ENCODE measurements at regions not wholly inside any gene's neighbourhood (a gene's known extent, or its start where the extent isn't known, plus 50 kb on each side); places are given as distances from the start of the nearest gene placed in this dataset.

DNA sequence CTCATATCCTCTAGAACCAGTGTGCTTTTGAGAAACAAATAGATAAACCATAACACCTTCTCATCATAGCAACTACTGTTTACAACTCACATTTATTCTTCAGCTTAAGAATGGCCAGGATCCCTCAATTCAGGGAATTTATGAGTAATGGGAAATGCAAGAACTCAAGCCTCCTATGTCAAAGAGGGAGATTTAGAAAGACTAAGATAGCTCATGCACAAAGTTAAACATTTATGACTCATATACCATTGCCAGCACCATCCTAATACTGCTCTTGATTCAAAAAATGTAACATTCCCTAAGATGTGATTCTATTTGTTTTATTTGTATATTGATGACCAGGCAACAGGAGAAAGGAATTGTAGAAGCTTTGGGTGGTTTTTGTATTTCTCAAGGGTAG is 172.8 kb downstream of the CYP26B1 start:
- H3K4me1 ChIP-seq (ENCODE audit: control insufficient read depth, insufficient read depth, low read length), result no peaks in the 10 kb centered on the region
- SMC1A ChIA-PET (ENCODE audit: uncharacterized antibody, unreplicated experiment), result no interaction called here
- BruUV-seq (replicated peaks), result no TSS peak
- DNase-seq (ENCODE audit: low read depth, low spot score) (no peak), FAIRE-seq (no peak), ATAC-seq (no peak)
- no peak overlapping the region for H2AFZ ChIP-seq (ENCODE audit: control insufficient read depth, low read depth, low read length)
- H3K36me3 ChIP-seq (ENCODE audit: control insufficient read depth in 2 of 2, insufficient read depth in 2 of 2, low read length in 1 of 2), result no peaks in the 10 kb centered on the region
- no peak overlapping the region for H3K9ac ChIP-seq (ENCODE audit: control insufficient read depth, insufficient read depth, low read length)
- no peaks in the 10 kb centered on the region; a peak in 1 of 4 replicates for H3K27me3 ChIP-seq (replicated peaks in 1 of 2; ENCODE audit: control insufficient read depth in 2 of 2, insufficient read depth in 2 of 2, low read length in 1 of 2)
- TF ChIP-seq PRDM15 (CRISPR knock-in tag; IDR thresholded peaks at IDR 0.05), result no peak
- no peak for TF ChIP-seq ZNF687 (IDR thresholded peaks at IDR 0.05)
- intact Hi-C loops (cut with micrococcal nuclease; ENCODE audit: unreplicated experiment) (no loop called here), in situ Hi-C loops (cut with MboI) (no loop called here)
- no peaks in the 10 kb centered on the region for H3K79me2 ChIP-seq (ENCODE audit: control insufficient read depth, insufficient read depth, low read length)
- H3K27ac ChIP-seq (ENCODE audit: control insufficient read depth, insufficient read depth), result no peak overlapping the region
- H3K4me2 ChIP-seq (ENCODE audit: control insufficient read depth, insufficient read depth), result no peak overlapping the region
- CTCF ChIA-PET, result interaction anchor here (0.6 kb wide), 1 partner anchor 12 kb away, joined by 6 read pairs; no protein-coding TSS in a partner anchor
- no peaks in the 10 kb centered on the region for H3K9me3 ChIP-seq (replicated peaks; ENCODE audit: control insufficient read depth, insufficient read depth, low read length)
- no peak overlapping the region for H3K4me3 ChIP-seq
- POLR2A ChIA-PET, result no interaction called here
- RAD21 ChIA-PET (ENCODE audit: unreplicated experiment), result no interaction called here
- no peaks in the 10 kb centered on the region for H4K20me1 ChIP-seq (ENCODE audit: control insufficient read depth, insufficient read depth)

Data from GM12878 (cell line).